ENCODE measurements at regions not wholly inside any gene's neighbourhood (a gene's known extent, or its start where the extent isn't known, plus 50 kb on each side); places are given as distances from the start of the nearest gene placed in this dataset.

- no peak for TF ChIP-seq EZH2 (IDR thresholded peaks at IDR 0.05; ENCODE audit: low read depth)
- TF ChIP-seq CTCF (conservative IDR thresholded peaks at IDR 0.05), result no peak
- Histone ChIP-seq H3K79me2 (ENCODE audit: low read depth) (no peaks in the 10 kb centered on the region), H4K20me1 (ENCODE audit: insufficient read depth) (no peaks in the 10 kb centered on the region), H3K9me2 (ENCODE audit: insufficient read depth) (no peaks in the 10 kb centered on the region), H3K4me3 (no peak overlapping the region), H3K4me2 (no peak overlapping the region), H3K4me1 (replicated peaks; ENCODE audit: insufficient read depth) (no peaks in the 10 kb centered on the region), H3K27ac (no peak overlapping the region), H2AFZ (no peak overlapping the region), H3K9me3 (ENCODE audit: insufficient read depth, low read depth) (no peaks in the 10 kb centered on the region), H3F3A (ENCODE audit: insufficient read depth, low read depth) (no peaks in the 10 kb centered on the region), H3K27me3 (ENCODE audit: insufficient read depth, low read depth) (peaks cover 47% of the 10 kb centered on the region), H3K36me3 (ENCODE audit: low read depth) (no peaks in the 10 kb centered on the region)
- intact Hi-C loops (cut with micrococcal nuclease; ENCODE audit: unreplicated experiment), result no loop called here
- no peak for DNase-seq
- no TSS peak for BruUV-seq (replicated peaks)
- ChIA-PET POLR2A (ENCODE audit: unreplicated experiment) (no interaction called here), CTCF (no interaction called here)
Measured at GRCh38 chr5:171678646-171679045, 107.0 kb upstream of the SMIM23 start.

GRCh38 chr5:171680485-171680884 lies 105.1 kb upstream of the SMIM23 start:
- no peaks in the 10 kb centered on the region for H3F3A ChIP-seq (ENCODE audit: insufficient read depth, low read depth)
- intact Hi-C loops (cut with micrococcal nuclease; ENCODE audit: unreplicated experiment), result no loop called here
- ChIA-PET CTCF (interaction anchor here (0.6 kb wide), 1 partner anchor 118 kb away, joined by 3 read pairs; no protein-coding TSS in a partner anchor), POLR2A (ENCODE audit: unreplicated experiment) (no interaction called here)
- peaks cover 33% of the 10 kb centered on the region for H3K27me3 ChIP-seq (ENCODE audit: insufficient read depth, low read depth)
- DNase-seq, result no peak
- H2AFZ ChIP-seq, result no peak overlapping the region
- H3K4me3 ChIP-seq, result no peak overlapping the region
- H3K36me3 ChIP-seq (ENCODE audit: low read depth), result no peaks in the 10 kb centered on the region
- BruUV-seq (replicated peaks), result no TSS peak
- H3K4me2 ChIP-seq, result no peak overlapping the region
- no peak overlapping the region for H3K27ac ChIP-seq
- H3K79me2 ChIP-seq (ENCODE audit: low read depth), result no peaks in the 10 kb centered on the region
- no peaks in the 10 kb centered on the region for H3K4me1 ChIP-seq (replicated peaks; ENCODE audit: insufficient read depth)
- TF ChIP-seq CTCF (conservative IDR thresholded peaks at IDR 0.05) (no peak), EZH2 (IDR thresholded peaks at IDR 0.05; ENCODE audit: low read depth) (no peak)
- H3K9me2 ChIP-seq (ENCODE audit: insufficient read depth), result no peaks in the 10 kb centered on the region
- H4K20me1 ChIP-seq (ENCODE audit: insufficient read depth), result no peaks in the 10 kb centered on the region
- no peaks in the 10 kb centered on the region for H3K9me3 ChIP-seq (ENCODE audit: insufficient read depth, low read depth)

GRCh38 chr5:171681061-171681460 lies 104.6 kb upstream of the SMIM23 start:
- Histone ChIP-seq H3K9me2 (ENCODE audit: insufficient read depth) (no peaks in the 10 kb centered on the region), H3K79me2 (ENCODE audit: low read depth) (no peaks in the 10 kb centered on the region), H3F3A (ENCODE audit: insufficient read depth, low read depth) (no peaks in the 10 kb centered on the region), H3K27ac (no peak overlapping the region), H3K27me3 (ENCODE audit: insufficient read depth, low read depth) (peaks cover 28% of the 10 kb centered on the region), H2AFZ (no peak overlapping the region), H3K36me3 (ENCODE audit: low read depth) (no peaks in the 10 kb centered on the region), H3K4me2 (no peak overlapping the region), H3K4me3 (no peak overlapping the region), H3K4me1 (replicated peaks; ENCODE audit: insufficient read depth) (no peaks in the 10 kb centered on the region), H3K9me3 (ENCODE audit: insufficient read depth, low read depth) (no peaks in the 10 kb centered on the region), H4K20me1 (ENCODE audit: insufficient read depth) (no peaks in the 10 kb centered on the region)
- DNase-seq, result no peak
- no TSS peak for BruUV-seq (replicated peaks)
- TF ChIP-seq EZH2 (IDR thresholded peaks at IDR 0.05; ENCODE audit: low read depth) (no peak), CTCF (conservative IDR thresholded peaks at IDR 0.05) (no peak)
- ChIA-PET POLR2A (ENCODE audit: unreplicated experiment) (no interaction called here), CTCF (no interaction called here)
- intact Hi-C loops (cut with micrococcal nuclease; ENCODE audit: unreplicated experiment), result no loop called here
